ENCODE measurements at regions not wholly inside any gene's neighbourhood (a gene's known extent, or its start where the extent isn't known, plus 50 kb on each side); places are given as distances from the start of the nearest gene placed in this dataset.

- CTCF ChIA-PET: no interaction called here
- DNase-seq (ENCODE audit: extremely low spot score): no peak
Measured at GRCh38 chr11:134639586-134640330, 227.7 kb upstream of the B3GAT1 start.

GRCh38 chr11:134638796-134639430 lies 226.9 kb upstream of the B3GAT1 start:
- ChIA-PET POLR2A (no interaction called here), CTCF (no interaction called here)
- no peak for DNase-seq (ENCODE audit: extremely low spot score)
- TF ChIP-seq CTBP1 (IDR thresholded peaks at IDR 0.05; ENCODE audit: borderline replicate concordance) (no peak), NFRKB (IDR thresholded peaks at IDR 0.05) (no peak)

More at GRCh38 chr11:134639586-134640330, 227.7 kb upstream of the B3GAT1 start:
- POLR2A ChIA-PET: no interaction called here
- TF ChIP-seq ELF4 (IDR thresholded peaks at IDR 0.05) (no peak), L3MBTL2 (conservative IDR thresholded peaks at IDR 0.05) (no peak), NFRKB (IDR thresholded peaks at IDR 0.05) (no peak), PKNOX1 (IDR thresholded peaks at IDR 0.05) (no peak), CTBP1 (IDR thresholded peaks at IDR 0.05; ENCODE audit: borderline replicate concordance) (no peak), FOXM1 (IDR thresholded peaks at IDR 0.05; ENCODE audit: borderline replicate concordance) (no peak), ARNT (IDR thresholded peaks at IDR 0.05) (no peak), SUZ12 (IDR thresholded peaks at IDR 0.05) (no peak), ZNF384 (IDR thresholded peaks at IDR 0.05) (no peak)

GRCh38 chr11:134637091-134638015 lies 225.3 kb upstream of the B3GAT1 start:
- TF ChIP-seq ZNF384 (IDR thresholded peaks at IDR 0.05): no peak
- TF ChIP-seq FOXK2 (IDR thresholded peaks at IDR 0.05): no peak
- TF ChIP-seq BHLHE40 (IDR thresholded peaks at IDR 0.05; ENCODE audit: borderline replicate concordance): no peak
- TF ChIP-seq SUZ12 (IDR thresholded peaks at IDR 0.05): no peak
- no peak for TF ChIP-seq ARNT (IDR thresholded peaks at IDR 0.05)
- TF ChIP-seq HDGF (IDR thresholded peaks at IDR 0.05; ENCODE audit: borderline replicate concordance): no peak
- TF ChIP-seq L3MBTL2 (conservative IDR thresholded peaks at IDR 0.05): no peak
- TF ChIP-seq FOXA1 (IDR thresholded peaks at IDR 0.05): no peak
- no peak for TF ChIP-seq SP1 (IDR thresholded peaks at IDR 0.05)
- TF ChIP-seq TARDBP (IDR thresholded peaks at IDR 0.05): no peak
- no peak for TF ChIP-seq NFRKB (IDR thresholded peaks at IDR 0.05)
- no peak for TF ChIP-seq FOXM1 (IDR thresholded peaks at IDR 0.05; ENCODE audit: borderline replicate concordance)
- TF ChIP-seq ELF4 (IDR thresholded peaks at IDR 0.05): no peak
- no peak for TF ChIP-seq CTBP1 (IDR thresholded peaks at IDR 0.05; ENCODE audit: borderline replicate concordance)
- no peak for TF ChIP-seq PKNOX1 (IDR thresholded peaks at IDR 0.05)
- TF ChIP-seq LEF1 (IDR thresholded peaks at IDR 0.05; ENCODE audit: borderline replicate concordance): no peak
- CTCF ChIA-PET: no interaction called here
- DNase-seq (ENCODE audit: extremely low spot score): no peak
- POLR2A ChIA-PET: no interaction called here

- CTCF ChIA-PET: no interaction called here
- POLR2A ChIA-PET: no interaction called here
- no peak for DNase-seq (ENCODE audit: extremely low spot score)
- TF ChIP-seq PKNOX1 (IDR thresholded peaks at IDR 0.05) (peak; percentile 25; the same call in 1 of the 2 replicates), NFRKB (IDR thresholded peaks at IDR 0.05) (no peak)
Measured at GRCh38 chr11:134636071-134636470, 224.0 kb upstream of the B3GAT1 start.

GRCh38 chr11:134634897-134635831 lies 223.1 kb upstream of the B3GAT1 start:
- no peak for TF ChIP-seq FOXM1 (IDR thresholded peaks at IDR 0.05; ENCODE audit: borderline replicate concordance)
- TF ChIP-seq FOXK2 (IDR thresholded peaks at IDR 0.05): no peak
- TF ChIP-seq ZNF384 (IDR thresholded peaks at IDR 0.05): no peak
- TF ChIP-seq LEF1 (IDR thresholded peaks at IDR 0.05; ENCODE audit: borderline replicate concordance): no peak
- TF ChIP-seq BHLHE40 (IDR thresholded peaks at IDR 0.05; ENCODE audit: borderline replicate concordance): no peak
- no peak for TF ChIP-seq PKNOX1 (IDR thresholded peaks at IDR 0.05)
- TF ChIP-seq FOXA1 (IDR thresholded peaks at IDR 0.05): no peak
- TF ChIP-seq ARNT (IDR thresholded peaks at IDR 0.05): no peak
- no peak for TF ChIP-seq NFRKB (IDR thresholded peaks at IDR 0.05)
- POLR2A ChIA-PET: no interaction called here
- no peak for DNase-seq (ENCODE audit: extremely low spot score)
- CTCF ChIA-PET: interaction anchor here (0.6 to 1.3 kb wide), 2 partner anchors 15 to 155 kb away, joined by 3 to 6 read pairs; no protein-coding TSS in a partner anchor
